ENCODE measurements at regions not wholly inside any gene's neighbourhood (a gene's known extent, or its start where the extent isn't known, plus 50 kb on each side); places are given as distances from the start of the nearest gene placed in this dataset.
"Not testable (repeated sequence)": the region's sequence is repeated elsewhere in the genome, so short reads cannot be mapped to it uniquely, and the experiment has no call there.

DNA sequence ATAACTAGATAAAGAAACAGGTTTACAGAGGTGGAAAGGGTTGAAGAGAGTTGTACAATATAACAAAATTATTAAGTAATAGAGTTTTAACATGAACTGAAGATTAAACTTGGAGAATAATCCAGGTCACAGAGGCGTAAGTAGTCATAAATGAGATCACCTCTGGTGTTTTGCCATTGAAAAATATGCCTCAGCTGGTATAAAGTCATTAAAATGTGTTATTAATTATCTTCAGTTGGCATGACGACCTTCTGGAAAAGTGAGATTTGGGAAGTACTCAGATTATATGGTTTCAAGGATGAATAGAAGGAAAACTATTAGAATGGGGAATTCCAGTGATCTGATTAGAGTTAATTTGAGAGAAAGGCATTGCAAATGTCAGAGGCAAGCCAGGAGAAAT, 237.5 kb upstream of the ANXA10 start:
- peak; percentile 14 for DNase-seq

DNA sequence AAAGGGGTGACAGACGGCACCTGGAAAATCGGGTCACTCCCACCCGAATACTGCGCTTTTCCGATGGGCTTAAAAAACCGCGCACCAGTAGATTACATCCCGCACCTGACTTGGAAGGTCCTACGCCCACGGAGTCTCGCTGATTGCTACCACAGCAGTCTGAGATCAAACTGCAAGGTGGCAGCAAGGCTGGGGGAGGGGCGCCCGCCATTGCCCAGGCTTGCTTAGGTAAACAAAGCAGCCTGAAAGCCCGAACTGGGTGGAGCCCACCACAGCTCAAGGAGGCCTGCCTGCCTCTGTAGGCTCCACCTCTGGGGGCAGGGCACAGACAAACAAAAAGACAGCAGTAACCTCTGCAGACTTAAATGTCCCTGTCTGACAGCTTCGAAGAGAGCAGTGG, 234.2 kb upstream of the ANXA10 start:
- not testable (repeated sequence) for DNase-seq

- no peak for DNase-seq
These were observed 225.1 kb upstream of the ANXA10 start for GRCh38 chr4:167867191-167867590.

GRCh38 chr4:167868163-167868562, 224.2 kb upstream of the ANXA10 start:
- DNase-seq: peak; percentile 62

DNA sequence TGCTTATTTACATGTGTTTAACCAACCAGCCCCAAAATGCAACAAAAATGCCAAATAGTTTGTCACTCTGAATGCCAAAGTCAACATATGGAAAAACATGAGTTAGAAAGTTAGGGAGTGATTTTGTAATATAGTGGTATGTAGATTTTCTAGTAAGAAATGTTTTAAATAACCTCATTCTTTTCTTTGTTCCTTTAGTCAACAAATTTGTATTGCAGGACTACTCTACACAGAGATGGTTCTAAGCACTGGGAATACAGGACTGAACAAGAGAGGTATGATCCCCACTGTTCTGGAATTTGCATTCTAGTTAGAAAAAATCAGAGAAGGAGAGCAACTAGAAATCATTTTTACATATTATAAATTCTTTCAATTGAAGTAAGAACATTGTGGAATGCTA, 218.8 kb upstream of the ANXA10 start:
- peak; percentile 52 for DNase-seq

DNA sequence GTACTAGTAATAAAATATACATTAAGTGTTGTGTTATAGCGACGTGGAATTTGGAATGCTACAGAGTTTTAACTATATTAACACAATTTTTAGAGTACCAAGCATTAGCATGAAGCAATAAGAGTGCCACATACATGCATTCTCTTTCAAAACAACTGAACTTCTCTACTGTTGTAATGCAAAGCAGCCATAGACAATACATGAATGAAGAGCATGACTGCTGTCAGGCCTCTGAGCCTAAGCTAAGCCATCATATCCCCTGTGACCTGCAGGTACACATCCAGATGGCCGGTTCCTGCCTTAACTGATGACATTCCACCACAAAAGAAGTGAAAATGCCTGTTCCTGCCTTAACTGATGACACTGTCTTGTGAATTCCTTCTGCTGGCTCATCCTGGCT, 216.2 kb upstream of the ANXA10 start:
- DNase-seq: not testable (repeated sequence)

DNA sequence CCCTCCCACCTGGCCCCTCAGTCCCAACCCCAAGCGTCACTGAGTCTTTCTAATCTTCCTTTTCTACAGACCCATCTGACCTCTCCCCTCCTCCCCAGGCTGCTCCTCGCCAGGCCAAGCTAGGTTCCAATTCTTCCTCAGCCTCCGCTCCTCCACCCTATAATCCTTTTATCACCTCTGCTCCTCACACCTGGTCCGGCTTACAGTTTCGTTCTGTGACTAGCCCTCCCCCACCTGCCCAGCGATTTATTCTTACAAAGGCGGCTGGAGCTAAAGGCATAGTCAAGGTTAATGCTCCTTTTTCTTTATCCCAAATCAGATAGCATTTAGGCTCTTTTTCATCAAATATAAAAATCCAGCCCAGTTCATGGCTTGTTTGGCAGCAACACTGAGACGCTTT, 214.5 kb upstream of the ANXA10 start:
- not testable (repeated sequence) for DNase-seq

GRCh38 chr4:167883266-167883665, 209.1 kb upstream of the ANXA10 start:
- DNase-seq: peak; percentile 51

DNA sequence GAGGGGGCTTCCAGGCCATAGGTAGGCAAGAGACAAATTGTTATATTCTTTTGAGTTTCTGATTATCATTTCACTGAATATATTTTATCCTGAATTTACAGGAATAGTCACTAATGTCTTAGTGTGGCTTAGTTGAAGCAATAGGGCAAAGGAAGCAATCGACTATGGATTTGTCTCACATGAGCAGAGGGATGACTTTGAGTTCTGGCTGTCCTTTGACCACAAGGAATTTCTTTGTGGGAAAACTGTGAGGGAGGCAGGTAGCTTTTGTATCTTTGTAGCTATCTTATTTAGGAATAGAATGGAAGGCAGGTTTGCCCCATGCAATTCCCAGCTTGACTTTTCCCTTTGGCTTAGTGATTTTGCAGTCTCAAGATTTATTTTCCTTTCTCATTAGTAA, 207.3 kb upstream of the ANXA10 start:
- no peak for DNase-seq

DNA sequence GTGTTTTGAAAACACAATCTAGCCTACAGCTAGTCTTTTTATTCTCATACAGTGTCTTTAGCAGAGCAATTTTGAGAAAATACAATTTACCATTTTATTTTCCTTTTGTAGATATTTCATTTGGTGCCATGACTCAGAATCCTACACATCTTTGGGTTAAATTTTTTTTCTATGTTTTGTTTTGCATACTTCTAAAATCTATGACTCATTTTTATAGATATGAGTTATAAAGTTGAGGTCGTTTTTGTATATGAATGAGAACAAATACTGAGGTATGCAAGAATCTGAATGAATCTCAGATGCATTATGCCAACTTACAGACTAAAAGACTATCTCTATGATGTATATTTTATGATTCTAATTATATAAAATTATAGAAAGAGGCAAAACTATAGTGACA, 206.5 kb upstream of the ANXA10 start:
- DNase-seq: peak; percentile 34

- no peak for DNase-seq
These were observed 204.6 kb upstream of the ANXA10 start for GRCh38 chr4:167887726-167888125.

DNA sequence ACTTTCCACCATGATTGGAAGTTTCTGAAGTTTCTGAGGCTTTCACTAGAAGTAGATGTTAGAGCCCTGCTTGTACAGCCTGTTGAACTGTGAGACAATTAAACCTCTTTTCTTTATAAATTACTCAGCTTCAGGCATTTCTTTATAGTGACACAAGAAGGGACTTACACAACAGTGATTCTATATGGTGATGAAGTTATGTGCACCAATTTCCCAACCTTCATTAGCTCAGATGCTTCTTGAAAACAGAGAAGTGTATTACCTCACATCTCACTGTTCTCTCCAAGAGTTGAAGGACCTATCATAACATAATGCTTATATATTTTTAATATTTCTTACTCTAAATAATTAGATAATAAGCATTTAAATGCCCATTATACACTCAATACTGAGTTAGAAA, 202.1 kb upstream of the ANXA10 start:
- no peak for DNase-seq

- DNase-seq: no peak
These were observed 198.8 kb upstream of the ANXA10 start for GRCh38 chr4:167893531-167893930.

- peak; percentile 28 for DNase-seq
These were observed 196.1 kb upstream of the ANXA10 start for GRCh38 chr4:167896260-167896659.

DNA sequence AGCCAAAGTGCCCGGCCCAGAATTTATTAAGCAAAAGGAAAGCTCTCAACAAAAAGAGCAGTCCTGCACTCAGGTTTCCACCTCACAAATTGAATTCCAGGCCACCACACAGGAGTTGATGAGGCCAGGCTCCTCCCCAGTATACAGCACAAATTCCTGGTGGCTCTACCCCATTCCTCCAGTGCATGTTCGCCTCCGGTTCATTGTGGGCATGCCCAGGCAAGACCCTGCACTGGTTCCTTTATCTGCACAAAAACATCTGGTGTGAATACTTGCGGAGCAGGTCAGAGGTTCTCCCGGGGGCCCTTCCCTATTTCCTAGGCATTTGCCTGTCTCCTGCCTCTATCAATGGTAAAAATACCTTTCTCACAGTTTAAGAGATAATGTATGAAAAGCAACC, 195.2 kb upstream of the ANXA10 start:
- DNase-seq: peak; percentile 59

DNA sequence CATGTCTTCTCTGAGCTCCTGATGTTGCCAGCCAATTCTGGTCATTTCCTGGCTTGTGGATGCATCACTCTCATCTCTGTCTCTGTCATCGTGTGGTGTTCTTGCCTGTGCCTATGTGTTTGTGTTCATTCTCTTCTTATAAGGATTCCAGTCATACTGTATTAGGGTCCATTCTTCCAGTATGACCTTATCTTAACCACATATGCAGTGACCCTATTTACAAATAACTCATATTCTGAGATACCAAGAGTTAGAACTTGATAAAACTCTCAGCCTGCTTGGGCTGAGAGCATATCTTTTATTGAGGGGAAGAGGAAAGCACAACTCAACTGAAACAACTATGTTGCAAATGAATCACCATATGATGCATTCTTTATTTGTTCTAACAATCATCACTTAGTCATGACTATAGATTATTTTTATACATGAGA, 189.0 kb upstream of the ANXA10 start:
- DNase-seq: peak; percentile 50

- DNase-seq: peak; percentile 7
These were observed 185.5 kb upstream of the ANXA10 start for GRCh38 chr4:167906851-167907250.

DNA sequence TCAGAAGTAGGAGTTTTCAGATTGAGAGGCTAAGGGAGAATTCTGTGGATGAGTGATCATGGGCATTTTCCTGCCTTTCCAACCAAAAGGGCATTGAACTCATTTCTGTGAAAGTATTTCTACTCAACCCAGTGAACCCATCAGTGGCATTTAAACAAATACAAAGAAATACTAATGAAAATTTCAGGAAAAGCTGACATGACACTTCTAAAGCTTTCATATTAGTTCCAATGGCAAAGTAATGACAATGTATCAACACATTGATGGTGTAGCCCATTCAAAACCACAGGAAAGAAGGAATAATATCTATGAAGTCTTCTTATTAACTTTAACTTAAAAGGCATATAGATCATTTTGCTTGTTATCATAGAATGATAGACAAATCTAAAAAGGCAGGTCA, 183.5 kb upstream of the ANXA10 start:
- DNase-seq: no peak

- not testable (repeated sequence) for DNase-seq
These were observed 179.8 kb upstream of the ANXA10 start for GRCh38 chr4:167912535-167912934.

- DNase-seq: no peak
These were observed 174.3 kb upstream of the ANXA10 start for GRCh38 chr4:167918077-167918476.

DNA sequence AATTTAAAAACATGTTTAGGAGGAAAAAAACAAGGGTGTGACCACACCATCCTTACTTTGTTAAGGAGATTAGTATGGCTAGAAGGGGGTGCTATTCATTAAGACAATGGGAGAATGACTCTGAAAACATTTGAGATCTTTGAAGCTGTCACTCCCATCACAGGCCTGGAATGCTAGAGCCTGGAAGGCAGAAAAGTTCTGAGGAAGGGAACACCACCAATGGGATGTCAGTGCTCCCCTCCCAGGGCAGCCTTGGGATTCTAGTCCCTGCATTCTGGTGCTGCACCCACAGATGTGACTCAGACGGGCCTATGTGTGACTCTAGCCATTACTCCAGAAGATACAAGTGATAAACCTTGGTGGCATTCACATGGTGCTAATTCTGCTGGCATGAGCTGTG, 162.2 kb upstream of the ANXA10 start:
- no peak for DNase-seq

DNA sequence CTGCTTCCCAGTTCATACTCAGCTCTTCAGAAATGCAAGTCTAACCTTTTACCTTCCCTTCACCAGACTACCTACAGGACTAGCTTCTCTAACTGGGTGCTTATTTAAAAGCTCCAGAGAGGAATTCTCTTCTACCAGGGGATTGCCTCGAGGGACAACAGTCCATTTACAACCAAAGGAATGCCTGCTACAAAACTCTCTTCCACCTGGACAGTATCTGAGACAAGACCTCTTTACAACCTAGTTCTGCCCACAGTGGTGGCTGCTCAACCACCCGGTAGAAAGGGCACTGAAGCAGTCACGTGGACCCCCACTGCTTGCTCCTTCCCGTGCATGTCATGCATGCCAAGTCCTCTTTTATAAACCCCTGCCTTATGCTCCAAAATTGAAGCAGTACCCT, 158.1 kb upstream of the ANXA10 start:
- DNase-seq: no peak

GRCh38 chr4:167939863-167940616, 152.3 kb upstream of the ANXA10 start:
- no peak for DNase-seq

DNA sequence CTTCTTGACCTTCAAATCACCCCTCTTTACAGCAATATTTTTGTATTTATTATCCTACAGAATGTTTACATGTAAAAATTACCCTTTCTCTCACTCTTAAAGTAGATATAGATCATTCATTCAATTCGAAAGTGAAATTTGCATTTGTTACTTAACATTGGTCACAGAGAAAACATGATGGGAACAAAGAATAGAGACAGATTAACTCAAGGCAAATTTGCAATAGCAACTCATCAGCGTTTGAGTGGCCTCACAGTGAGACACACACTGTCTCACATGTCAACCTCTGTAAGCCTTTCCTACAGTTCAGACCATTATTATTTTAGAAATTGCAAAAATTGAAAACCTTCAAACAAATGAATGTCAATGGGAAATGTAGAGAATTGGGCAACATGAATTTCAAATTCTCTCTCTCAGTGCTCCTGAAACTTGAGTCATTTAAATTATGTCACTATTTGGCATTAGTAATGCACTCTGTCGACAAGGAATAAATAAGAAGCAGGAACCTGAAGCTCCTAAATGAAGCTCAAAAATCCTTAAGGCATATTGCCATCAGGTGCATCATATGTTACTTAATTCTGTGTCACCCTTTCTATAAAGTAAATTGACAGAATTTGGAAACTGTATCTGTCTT, 148.3 kb upstream of the ANXA10 start:
- no peak for DNase-seq

GRCh38 chr4:167944721-167945120, 147.6 kb upstream of the ANXA10 start:
- no peak for DNase-seq

Data from fibroblast of upper back skin (primary cell).